OCI-LY3 (cell line): ENCODE measurements at regions not wholly inside any gene's neighbourhood (a gene's known extent, or its start where the extent isn't known, plus 50 kb on each side); places are given as distances from the start of the nearest gene placed in this dataset.

Experiments
- H2AFZ ChIP-seq: fragments of 200-600, 300-600 bp; shearing (Covaris generic); 2 replicates; pipeline ENCODE4 v1.6.0; 2014; ENCODE audit warnings: antibody characterized with exemption, low read depth, low read length
- H3K27ac ChIP-seq: fragments of 200-600, 300-600 bp; sonication (generic); 2 replicates; pipeline ENCODE4 v1.5.1; 2014; ENCODE audit warnings: mild to moderate bottlenecking, low read length, moderate library complexity, mixed read lengths
- H3K27me3 ChIP-seq: fragments of 200-600, 300-600 bp; sonication (generic); 2 replicates; pipeline ENCODE4 v1.6.1; 2014; ENCODE audit warnings: low read depth, low read length, mixed read lengths
- H3K36me3 ChIP-seq: fragments of 200-600, 300-600 bp; sonication (generic); replicated peaks from 2 replicates; pipeline ENCODE3; 2014; ENCODE audit warnings: low read depth, low read length, mixed read lengths
- H3K4me1 ChIP-seq: fragments of 300-600, 200-600 bp; sonication (generic); 2 replicates; pipeline ENCODE4 v1.6.1; 2014; ENCODE audit warnings: low read length, mixed read lengths
- H3K4me2 ChIP-seq: fragments of 200-600, 300-600 bp; sonication (generic); 2 replicates; pipeline ENCODE4 v1.6.1; 2014; ENCODE audit warnings: low read length, mixed read lengths
- H3K4me3 ChIP-seq: fragments of 300-600, 200-600 bp; sonication (generic); 2 replicates; pipeline ENCODE4 v1.5.1; 2014; ENCODE audit warnings: antibody characterized with exemption, mild to moderate bottlenecking, low read length, moderate library complexity
- H3K79me2 ChIP-seq: fragments of 300-600, 200-600 bp; shearing (Covaris generic); 2 replicates; pipeline ENCODE4 v1.6.1; 2014; ENCODE audit warnings: mild to moderate bottlenecking, low read length, mixed read lengths
- H3K9ac ChIP-seq: fragments of 300-600, 200-600 bp; shearing (Covaris generic); 2 replicates; pipeline ENCODE4 v1.6.0; 2014; ENCODE audit warnings: mild to moderate bottlenecking, low read length, moderate library complexity
- H3K9me3 ChIP-seq: fragments of 200-600, 300-600 bp; shearing (Covaris generic); 2 replicates; pipeline ENCODE4 v1.6.1; 2014; ENCODE audit warnings: low read length, mixed read lengths; ENCODE audit not compliant: insufficient read depth
- H4K20me1 ChIP-seq: fragments of 200-600, 300-600 bp; sonication (generic); 2 replicates; pipeline ENCODE4 v1.6.1; 2016; ENCODE audit warnings: low read length, mixed read lengths; ENCODE audit not compliant: insufficient read depth
- CTCF ChIP-seq: fragments of 200-600, 300-600 bp; sonication (generic); IDR thresholded peaks from 2 replicates; pipeline ENCODE4 v1.5.1; 2014; ENCODE audit warnings: antibody characterized with exemption, low read length, low read depth
- EZH2phosphoT487 ChIP-seq: fragments of 200-600 bp; shearing (Covaris generic); IDR thresholded peaks from 2 replicates; pipeline ENCODE4 v1.6.1; 2018; ENCODE audit warnings: antibody characterized with exemption, mixed run types, low read depth

DNA sequence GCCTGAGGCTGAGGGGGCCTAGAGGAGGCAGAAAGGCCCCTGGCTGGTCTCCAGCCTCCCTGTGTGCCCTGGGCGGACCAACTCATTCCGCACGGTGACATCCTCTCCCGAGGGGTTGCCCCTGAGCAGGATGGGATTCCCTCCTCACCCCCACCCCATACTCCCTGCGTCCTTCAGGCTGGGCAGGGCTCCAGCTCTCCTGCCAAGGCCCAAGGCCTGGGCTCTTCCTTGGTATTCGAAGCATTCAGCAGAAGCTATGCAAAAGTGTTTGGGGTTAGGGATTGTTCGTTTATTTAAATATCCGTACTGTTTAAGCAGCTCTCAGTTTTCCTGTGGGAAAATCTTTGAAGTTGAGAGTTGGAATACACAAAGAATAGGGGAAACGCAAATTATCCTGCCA, 113.1 kb upstream of the RAB12 start:
- Histone ChIP-seq H3K27ac (no peak overlapping the region), H3K4me2 (no peak overlapping the region), H3K4me3 (no peak overlapping the region), H4K20me1 (no peaks in the 10 kb centered on the region), H3K9ac (no peak overlapping the region), H3K27me3 (peaks cover 15% of the 10 kb centered on the region), H2AFZ (no peak overlapping the region), H3K79me2 (no peaks in the 10 kb centered on the region), H3K36me3 (no peaks in the 10 kb centered on the region), H3K4me1 (no peaks in the 10 kb centered on the region), H3K9me3 (no peaks in the 10 kb centered on the region)
- TF ChIP-seq CTCF = no peak
- TF ChIP-seq EZH2phosphoT487 = no peak

GRCh38 chr18:8498905-8499304, 110.3 kb upstream of the RAB12 start:
- Histone ChIP-seq H3K4me2 (no peak overlapping the region), H3K9ac (no peak overlapping the region), H3K27me3 (peaks cover 3% of the 10 kb centered on the region; the same call in 1 of the 2 replicates), H3K27ac (no peak overlapping the region), H3K4me1 (no peaks in the 10 kb centered on the region), H3K9me3 (no peaks in the 10 kb centered on the region), H4K20me1 (no peaks in the 10 kb centered on the region), H3K36me3 (no peaks in the 10 kb centered on the region), H3K4me3 (no peak overlapping the region), H3K79me2 (no peaks in the 10 kb centered on the region), H2AFZ (no peak overlapping the region)
- TF ChIP-seq CTCF = no peak
- no peak for TF ChIP-seq EZH2phosphoT487

DNA sequence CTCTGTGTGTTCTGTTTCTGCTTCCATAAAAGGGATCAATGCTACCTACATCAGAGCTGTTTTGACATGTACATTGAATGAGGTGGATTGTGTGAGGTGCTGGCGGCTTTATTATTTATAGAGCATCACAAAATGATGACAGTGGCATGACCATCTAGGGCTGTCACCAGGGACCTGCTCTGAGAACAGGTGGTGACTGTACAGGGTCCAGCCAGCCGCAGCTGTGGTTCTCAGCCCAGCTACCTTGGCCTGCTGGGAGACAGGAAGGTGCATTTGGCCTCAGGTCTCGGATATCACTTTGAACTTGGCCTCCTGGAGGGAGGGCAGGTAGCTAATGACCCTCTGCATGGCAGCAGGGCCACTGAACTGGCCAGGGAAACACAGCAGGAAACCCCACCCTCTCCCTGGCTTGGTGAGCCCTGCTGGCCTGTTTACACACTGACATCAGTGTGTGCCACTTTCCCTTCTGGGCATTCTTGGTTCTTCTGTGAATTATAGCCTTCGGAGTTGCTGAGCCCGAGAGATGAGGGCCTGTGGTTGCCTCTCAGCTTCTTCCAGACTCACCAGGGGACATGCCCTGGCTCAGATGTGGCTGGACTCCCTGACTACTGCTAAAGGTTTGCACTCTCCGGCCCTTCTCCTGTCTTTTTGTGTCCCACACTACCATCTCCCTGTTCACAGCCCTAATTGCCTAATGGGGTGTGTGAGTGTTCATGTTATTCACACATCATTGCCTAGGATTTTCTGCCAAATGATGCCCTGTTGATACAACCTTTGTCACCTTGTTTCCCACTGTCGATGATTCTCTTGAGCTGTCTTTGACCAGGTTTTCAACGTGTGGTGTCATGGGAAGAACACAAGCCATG, 109.2 kb upstream of the RAB12 start:
- no peaks in the 10 kb centered on the region for H3K36me3 ChIP-seq
- no peak overlapping the region for H3K4me2 ChIP-seq
- no peak overlapping the region for H3K9ac ChIP-seq
- no peaks in the 10 kb centered on the region for H3K4me1 ChIP-seq
- TF ChIP-seq EZH2phosphoT487 = no peak
- TF ChIP-seq CTCF = no peak
- H3K79me2 ChIP-seq = no peaks in the 10 kb centered on the region
- H4K20me1 ChIP-seq = no peaks in the 10 kb centered on the region
- H3K27me3 ChIP-seq = no peaks in the 10 kb centered on the region
- no peak overlapping the region for H3K27ac ChIP-seq
- H3K4me3 ChIP-seq = no peak overlapping the region
- no peaks in the 10 kb centered on the region for H3K9me3 ChIP-seq
- no peak overlapping the region for H2AFZ ChIP-seq

DNA sequence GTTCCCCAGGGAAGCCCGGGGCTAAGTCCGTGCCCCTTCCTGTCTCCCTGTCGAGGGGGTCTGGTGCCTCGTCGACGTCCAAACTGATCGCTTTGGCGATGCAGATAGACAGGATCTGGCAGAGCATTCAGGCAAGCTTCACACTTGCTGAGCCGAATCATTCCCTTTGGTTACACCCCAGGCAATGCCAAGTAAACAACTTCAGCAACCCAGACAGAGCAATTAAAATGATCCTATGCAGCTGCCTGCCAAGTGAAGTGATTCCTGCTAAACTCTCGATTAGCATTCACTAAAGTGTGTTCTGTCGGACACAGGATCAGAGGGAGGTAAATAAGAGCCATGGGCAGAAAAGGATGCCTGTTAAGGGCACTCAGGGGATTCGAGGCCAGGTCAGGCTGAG, 108.2 kb upstream of the RAB12 start:
- no peaks in the 10 kb centered on the region for H3K79me2 ChIP-seq
- H3K4me2 ChIP-seq = no peak overlapping the region
- H3K9me3 ChIP-seq = no peaks in the 10 kb centered on the region
- no peaks in the 10 kb centered on the region for H4K20me1 ChIP-seq
- no peaks in the 10 kb centered on the region for H3K4me1 ChIP-seq
- no peak overlapping the region for H2AFZ ChIP-seq
- no peak for TF ChIP-seq CTCF
- H3K36me3 ChIP-seq = no peaks in the 10 kb centered on the region
- no peak overlapping the region for H3K4me3 ChIP-seq
- no peak overlapping the region for H3K27ac ChIP-seq
- no peaks in the 10 kb centered on the region for H3K27me3 ChIP-seq
- no peak overlapping the region for H3K9ac ChIP-seq
